HG02623 (cell line): ENCODE measurements at regions not wholly inside any gene's neighbourhood (a gene's known extent, or its start where the extent isn't known, plus 50 kb on each side); places are given as distances from the start of the nearest gene placed in this dataset.
A peak's percentile ranks its signal among the peaks of the same experiment; 100 is the strongest.

ENCODE experiments used
- ATAC-seq: cut with Tn5 transposase; IDR thresholded peaks from one replicate; pipeline ENCODE4 v1.9.1; 2021; ENCODE audit warnings: moderate library complexity; ENCODE audit not compliant: unreplicated experiment

DNA sequence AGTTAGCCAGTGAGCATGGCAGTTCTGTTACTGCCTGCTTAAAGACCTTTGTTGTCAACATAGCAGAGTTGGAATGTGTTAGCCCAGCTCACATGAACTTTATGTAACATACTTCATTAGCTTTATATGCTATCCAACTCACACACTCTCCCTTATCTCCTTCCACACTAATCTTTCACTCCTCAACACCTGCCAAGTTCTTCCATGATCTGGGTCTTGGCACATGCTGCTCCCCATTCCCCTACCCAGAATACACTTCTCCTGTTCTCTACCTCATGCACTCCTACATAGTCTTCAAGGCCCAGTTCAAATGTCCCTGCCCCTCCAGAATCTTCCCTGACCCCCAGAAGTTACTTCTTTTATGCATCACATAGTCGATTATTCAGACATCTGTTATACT, 179.3 kb downstream of the KATNAL1 start:
- ATAC-seq = no peak

DNA sequence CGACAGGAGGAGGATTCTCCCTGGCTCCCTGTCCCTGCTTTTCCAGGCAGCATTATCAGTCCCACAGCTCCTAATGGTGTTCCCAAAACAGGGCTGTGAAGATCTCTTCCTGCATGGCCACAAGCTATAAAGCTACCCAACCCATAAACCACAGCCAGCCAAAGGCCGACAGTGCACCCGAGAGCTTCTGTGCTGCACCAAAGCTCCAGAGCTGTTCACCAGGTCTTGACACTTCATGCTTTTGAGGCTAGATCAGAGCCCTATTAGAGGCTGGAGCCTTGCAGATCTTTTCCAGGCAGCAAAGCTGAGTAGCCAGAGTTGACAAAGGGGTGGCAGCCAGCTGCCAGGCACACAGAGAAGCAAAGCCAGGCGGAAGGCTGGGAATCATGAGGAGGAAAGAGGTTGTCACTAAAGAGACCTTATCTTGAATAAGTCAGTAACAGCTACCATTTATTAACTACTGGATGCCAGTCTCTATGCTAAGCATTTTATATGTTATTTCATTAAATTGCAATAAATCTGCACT, 180.4 kb downstream of the KATNAL1 start:
- ATAC-seq = no peak

DNA sequence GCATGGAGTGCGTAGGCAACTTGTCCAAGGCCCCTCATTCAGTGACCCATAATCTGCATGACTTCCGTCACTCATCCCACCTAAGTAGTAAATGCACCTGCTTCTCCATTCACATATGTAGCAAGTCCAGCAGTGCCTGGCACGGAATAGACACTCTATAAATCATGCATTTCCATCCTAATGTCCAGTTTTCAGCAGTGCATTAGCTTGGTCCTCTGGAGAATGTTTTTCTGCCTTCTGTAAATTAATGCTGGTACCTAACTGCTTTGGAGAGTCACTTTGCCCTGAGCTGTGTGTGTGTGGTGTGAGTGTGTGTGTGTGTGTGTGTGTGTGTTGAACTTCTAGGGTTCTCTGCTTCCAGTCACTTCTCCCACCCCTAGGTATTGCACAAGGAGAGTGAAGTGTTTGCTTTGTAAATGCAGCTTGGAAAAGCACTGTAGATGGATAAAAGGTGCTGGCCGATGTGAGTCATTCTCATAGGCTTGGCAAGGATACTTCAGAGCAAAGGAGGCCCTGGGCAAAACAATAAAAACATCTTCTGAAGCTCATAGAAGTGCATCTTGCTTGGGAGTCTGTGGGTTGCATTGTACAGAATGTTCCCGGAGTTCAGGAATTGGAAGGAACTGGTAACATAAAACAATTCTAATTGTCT, 181.8 kb downstream of the KATNAL1 start:
- no peak for ATAC-seq

DNA sequence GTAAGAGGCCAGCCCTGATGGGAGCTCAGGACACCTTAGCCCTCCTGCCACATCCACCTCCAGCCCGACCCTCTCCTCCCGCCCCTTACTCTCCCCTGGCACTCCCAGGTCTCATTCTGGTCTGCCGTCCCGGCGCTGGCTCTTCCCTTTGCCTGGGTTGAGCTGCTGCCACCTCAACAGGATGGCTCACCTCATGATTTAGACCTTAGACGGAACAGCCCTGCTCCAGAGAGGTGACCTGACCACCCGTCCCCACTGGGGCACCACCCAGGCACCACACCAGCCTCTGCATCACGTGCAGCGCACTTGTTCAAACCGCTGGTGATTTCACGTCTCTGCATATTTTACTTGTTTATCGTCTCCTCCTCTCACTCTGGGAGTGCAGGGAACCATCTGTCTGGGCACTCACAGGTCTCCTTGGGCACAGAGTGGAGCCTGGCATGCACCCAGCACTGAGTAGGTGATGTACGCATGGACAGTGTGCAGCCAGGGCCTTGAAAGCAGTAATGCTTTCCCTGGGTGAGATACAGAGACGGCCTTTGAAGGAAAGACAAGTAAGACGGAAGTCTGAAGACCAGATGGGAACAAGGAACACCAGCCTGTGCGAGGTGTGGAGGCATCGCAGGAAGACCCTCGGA, 183.1 kb downstream of the KATNAL1 start:
- ATAC-seq = no peak

DNA sequence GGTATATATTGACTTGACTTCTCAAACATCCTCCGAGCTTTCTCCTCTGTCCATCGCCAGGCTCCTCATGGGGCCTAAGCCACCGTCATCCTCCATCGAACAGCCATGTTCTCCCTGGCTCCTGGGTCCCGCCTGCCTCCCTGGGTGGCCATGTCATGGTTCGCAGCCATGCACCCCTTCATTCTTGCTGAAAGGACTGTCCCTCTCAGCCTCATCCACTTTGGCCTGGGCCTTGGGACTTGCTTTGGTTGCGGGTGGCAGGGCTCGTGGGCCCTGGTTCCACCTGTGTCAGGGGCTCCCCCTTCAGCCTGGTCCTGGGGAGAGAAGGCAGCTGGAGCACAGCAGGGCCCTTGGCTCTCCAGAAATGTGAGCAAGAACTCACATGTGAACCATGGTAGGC, 183.8 kb downstream of the KATNAL1 start:
- no peak for ATAC-seq

DNA sequence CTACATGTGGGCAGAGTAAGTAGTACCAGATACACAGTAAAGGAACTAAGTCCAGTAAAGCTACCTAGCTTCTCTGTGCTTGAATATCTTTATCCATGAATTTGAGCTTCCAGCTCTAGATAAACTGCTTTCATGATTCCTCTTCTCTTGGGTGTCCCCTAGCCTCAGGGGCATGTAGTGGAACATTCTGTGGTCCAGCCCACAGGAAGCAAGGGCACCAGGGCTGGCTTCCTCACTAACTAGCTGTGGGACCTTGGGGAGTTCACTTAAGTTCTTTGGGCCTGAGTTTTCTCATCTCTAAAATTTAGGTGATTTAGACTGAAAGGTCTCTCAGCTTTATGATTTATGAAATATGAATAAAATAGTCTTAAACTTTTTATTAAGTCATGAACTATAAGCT, 185.7 kb downstream of the KATNAL1 start:
- no peak for ATAC-seq

DNA sequence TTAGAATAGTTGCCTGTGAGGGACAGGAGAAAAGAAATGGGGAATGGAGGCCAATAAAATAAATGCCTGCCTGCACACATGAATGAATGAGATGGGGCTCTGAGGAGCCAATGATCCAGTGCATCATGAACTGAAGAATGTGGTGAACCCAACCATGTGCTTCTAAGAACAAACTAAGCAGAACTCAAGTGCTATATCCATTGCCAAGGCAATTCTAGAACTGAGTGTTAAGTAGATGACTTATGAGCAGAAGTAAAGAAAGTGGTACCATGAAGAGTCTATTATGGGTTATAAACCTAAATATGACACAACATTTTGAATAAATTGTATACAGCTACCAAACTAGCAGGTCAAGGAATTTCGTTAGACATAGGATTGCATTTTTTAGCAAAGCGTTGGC, 186.1 kb downstream of the KATNAL1 start:
- no peak for ATAC-seq

DNA sequence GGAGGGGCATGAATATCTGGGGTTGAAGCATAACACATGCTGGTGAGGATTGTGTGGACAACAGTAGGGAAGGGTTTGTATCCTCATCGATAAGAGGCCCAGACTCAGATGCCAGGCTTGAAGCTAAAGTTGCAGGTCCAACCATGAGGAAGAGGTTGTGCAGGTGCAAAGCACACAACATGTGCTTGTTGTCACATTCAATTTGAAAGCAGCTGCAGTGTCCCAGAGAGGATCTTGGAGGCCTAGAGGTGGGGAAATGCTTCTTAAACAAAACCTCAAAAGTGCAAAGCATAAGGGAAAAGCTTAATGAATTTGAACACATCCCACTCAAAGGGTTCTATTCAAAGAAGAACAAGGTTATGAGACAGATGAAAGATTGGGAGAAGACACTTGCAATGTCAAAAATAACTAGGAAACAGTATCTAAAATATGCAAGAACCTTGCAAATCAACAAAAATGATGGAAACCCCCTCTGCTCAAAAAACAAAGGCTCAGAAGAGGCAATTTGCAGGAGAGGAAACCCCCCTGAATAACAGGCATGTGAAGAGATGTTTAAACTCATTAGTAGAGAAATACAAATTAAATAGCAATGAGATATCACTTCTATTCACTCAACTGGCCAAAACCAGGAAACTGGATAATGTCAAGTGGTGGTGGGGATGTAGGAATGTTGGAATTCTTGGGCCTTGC, 187.1 kb downstream of the KATNAL1 start:
- no peak for ATAC-seq

DNA sequence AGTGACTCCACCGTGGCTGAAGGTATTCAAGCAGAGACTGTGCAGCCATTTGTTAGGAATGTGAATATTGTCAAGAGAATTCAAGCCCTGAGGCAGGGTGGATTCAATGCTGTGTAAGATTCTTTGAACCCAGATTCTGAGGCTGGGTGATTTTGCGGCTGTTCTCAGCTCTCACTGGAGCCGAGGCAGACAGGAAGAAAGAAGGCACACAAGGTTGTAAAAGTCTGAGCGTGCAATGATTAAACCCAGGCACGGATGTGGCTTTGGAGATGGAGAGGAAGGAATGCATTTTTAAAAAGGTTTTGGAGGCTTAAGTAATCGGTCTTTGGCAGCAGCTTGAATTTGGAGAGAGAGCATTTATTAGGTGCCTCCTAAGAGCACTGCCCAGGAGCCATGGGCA, 187.9 kb downstream of the KATNAL1 start:
- ATAC-seq = no peak

DNA sequence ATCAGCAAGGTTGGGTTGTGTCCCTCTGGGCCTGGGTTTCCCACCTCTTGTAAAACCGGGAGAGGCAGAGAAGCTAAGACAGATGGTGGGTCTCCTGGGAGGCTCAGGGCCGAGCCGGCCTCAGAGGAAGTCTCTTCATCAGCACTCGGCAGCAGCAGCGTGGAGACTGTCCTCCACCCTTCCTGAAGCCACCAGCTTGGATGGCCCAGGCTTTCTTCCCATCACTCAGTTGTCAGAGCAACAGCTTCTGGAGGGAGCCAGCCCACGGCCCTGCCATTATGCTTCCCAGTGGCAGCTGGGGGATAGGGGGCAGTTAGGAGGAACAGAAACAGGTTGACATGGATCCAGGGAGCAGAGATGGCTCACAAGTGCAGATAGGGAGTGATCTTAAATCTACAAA, 191.0 kb downstream of the KATNAL1 start:
- no peak for ATAC-seq

DNA sequence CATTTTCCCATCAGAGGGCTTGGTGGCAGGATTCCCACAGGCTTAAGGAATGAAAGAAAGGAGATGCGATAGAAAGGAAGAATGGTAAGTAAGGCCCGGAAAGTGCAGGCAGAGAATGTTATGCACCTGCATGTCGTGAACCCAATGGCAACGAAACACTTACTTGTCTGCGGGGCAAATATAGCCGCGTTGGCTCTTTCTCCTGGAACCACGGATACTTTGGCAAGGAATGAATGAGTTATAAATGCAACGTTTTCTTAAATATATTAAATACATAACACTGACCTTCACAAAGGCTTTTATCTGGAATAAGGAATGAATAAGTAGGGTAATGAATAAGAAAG, 192.1 kb downstream of the KATNAL1 start:
- no peak for ATAC-seq

DNA sequence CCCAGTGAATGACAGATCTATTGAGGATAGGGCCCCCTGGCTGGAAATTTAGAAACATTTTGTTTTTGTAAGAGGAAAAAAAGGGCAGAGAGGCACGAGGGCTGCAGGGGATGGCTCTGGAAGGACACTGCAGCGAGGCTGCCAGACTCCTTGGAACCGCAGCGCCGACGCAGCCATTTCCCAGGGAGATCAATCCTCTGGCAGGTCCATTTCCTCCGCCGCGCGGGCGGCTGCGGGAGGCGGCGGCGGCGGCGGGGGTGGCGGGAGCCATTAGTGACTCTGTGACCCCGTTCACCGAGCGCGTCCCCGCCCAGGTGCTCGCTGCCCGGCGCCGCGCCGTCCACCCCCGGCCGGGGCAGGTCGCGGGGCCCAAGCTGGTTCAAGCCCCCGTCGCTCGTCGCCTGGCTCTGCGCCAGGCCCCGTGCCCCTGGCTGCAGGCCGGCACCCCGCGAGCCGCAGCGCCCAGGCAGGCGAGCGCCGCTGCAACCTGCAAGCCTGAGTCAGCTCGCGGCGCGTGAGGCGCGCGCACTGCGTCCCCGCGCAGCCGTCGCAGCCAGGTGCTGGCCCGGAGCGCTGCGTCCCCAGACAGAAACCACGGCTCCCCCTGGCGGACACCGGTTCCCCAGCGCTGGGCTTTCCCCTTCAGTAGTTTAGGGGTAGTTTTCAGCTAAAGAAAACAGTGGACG, 192.6 kb downstream of the KATNAL1 start:
- peak; percentile 79 for ATAC-seq

DNA sequence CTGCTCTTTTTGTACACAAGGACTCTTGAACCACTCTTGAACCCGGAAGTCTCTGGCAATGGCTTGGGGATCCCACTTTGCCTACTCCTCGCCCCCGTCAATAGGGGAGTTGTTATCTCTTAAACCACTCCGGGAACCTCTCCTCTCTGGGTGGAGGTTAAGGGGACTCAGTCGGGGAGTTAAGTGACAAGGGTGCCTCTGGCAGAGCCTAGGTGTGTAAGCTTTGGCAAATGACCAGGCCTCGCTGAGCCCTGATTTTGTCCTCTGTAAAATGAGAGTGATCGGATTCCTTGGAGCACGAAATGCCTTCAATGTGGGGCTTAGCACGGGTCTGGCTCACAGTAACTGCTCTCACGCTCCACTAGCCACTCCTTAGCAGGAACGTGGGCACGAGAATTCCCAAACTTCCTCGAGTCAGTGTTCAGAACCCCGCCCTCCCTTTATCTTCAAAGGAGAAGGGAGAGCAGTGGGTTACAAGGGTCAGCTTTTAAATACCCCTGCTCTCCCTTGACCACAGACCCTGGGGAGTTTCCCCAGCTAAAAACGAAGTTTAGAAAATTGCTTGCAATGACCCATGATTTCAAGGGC, 193.3 kb downstream of the KATNAL1 start:
- no peak for ATAC-seq

DNA sequence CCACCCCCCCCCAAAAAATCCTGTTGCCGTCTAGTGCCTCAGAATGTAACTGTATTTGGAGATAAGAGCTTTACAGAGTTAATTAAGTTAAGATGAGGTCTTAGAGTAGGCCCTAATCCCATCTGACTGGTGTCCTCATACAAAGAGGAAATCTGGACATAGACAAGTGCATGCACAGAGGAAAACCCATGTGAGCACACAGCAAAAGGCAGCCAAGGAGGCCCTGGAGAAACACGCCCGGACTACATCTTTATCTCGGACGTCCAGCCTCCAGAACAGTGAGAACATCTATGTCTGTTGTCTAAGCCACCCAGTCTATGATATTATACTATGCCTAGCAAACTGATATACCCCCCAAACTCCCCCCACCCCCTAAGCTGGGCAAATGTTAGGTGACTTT, 193.8 kb downstream of the KATNAL1 start:
- ATAC-seq = no peak

DNA sequence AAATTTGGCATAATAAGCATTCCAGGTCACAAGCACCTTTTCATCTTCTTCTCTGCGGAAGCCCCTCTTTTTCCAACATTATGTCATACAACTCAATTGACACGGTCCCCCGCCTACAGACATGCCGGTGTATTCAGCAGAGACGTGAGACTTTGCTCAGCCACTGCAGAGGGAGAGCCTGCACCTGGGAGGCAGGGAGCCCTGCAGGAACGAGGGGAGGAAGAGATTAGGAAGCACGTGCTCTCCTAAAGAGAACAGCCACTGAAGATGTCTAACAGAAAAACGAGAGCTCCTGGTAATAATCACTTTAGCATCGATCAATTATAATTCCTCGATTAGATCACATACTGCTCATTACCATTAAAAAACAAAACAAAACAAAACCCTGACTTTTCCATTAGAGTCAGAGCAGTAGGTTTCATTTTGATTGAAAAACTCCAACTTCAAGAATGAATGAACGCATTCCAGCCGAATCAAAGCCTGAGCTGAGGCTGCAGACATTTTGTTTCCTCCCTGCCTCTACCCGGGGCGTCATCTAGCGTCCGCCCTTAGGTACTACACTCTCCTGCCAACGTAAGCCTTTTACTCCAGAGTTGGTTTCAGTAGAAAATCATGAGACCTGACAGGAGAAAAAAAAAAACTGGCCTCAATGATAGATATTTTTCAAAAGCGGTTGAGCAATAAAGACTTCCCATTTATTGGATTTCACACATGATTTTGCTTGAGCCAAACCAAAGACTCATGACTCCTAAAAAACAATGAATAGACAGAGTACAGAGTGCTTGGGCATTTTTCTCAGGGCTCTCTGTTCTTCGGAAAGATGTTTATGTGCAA, 194.5 kb downstream of the KATNAL1 start:
- ATAC-seq = peak; percentile 43

DNA sequence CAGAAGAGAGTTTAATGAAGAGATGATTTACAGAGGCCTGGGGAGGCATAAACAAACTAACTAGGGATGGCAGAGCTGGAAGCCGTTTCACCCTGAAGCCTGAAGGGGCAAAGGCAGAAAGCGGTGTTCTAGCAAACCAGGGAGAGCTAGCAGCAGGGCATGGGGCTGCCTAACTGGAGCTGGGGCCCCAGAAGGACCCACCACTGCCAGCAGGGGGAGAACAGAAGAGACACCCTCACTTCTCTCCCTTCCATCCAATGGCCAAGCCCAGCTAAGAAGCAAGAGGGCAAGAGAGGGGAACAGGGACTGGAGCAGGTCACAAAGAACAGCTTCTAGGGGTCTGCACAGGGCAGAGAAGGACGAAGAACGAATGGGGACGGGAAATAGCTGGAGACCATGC, 195.5 kb downstream of the KATNAL1 start:
- ATAC-seq = no peak

DNA sequence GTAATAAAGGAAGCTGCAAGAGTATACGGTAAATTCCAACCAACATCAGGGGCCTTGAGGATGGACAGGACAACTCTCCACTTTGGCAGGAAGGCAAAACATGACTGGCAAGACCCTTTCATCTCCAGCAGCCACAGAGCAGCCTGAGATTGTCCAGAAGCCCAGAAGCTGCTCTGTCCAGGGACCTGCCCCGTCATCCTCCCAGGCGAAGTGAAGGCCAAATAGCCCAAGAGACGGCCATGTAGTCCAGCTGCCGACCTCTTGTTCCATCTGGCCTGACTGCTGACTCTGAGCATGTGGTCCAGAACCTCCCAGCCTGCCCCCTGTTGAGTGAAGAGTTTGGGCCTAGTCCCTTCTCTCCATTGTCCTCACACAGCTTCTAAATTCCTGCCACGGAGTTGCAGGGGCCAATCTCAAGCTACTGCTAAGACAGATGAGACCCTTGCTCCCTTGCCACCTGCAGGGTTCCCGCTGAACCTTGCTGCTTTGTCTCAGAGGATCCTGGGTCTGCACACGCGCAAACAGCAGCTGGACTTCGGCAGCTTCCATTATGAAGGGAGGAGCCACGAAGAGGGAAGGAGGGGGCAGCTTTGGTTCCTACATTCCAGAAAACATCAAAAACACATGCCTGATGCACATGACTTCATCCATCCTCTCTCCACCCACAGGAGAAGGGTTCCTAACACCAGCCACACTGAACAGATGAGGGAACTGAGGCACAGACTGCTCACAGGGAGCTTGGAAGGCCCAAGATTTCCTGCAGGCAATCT, 196.9 kb downstream of the KATNAL1 start:
- ATAC-seq = no peak

DNA sequence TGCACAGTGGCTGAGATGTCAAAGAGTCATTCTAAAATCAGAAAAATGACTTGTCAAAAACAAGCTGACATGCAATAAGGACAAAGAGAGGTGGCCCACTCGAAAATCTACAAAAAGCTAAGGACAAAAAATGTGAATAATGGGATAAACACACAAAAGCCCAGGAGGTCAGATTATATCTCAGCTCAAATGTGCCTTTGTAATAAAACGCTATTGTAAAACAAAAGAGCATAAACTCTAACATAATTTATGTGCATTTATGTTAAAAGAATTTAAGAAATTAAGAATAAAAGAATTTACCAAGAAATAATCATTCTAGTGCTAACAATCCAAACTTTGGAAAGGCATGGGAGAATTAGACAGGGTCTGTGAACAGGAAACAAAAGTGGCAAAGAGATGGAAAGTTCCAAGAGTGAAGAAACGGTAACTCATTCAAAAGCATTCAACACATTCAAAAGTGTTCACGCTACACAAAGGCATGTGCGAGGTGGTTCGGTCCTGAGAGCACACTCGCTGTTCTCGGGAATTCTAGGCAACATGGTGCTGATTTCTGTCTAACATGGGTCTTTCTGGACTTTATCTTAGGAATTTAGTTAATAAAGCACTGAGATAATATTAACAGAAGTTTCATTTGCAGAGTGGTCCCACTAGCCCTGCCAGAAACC, 197.7 kb downstream of the KATNAL1 start:
- no peak for ATAC-seq

DNA sequence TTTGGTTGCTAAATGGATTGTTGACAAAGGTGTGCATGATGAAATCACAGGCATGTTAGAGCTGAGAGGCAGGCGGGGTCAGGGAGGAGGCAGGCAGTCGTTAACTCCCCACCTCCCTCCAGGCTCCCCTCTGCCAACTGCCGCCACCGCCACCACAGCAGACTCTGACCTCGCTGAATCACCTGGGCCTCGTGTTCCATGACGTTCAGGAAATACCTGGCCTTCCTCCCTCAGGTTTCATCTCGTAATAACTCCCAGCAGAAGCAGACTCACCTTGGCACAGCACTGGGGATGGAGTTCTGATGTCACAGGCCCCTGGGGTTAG, 198.5 kb downstream of the KATNAL1 start:
- ATAC-seq = no peak
